ENCODE measurements at regions not wholly inside any gene's neighbourhood (a gene's known extent, or its start where the extent isn't known, plus 50 kb on each side); places are given as distances from the start of the nearest gene placed in this dataset.

GRCh38 chr3:105065895-105066839 lies 300.5 kb upstream of the ALCAM start:
- no peaks in the 10 kb centered on the region for H3K36me3 Mint-ChIP-seq (ENCODE audit: low read depth)
- H3K4me1 Mint-ChIP-seq = no peaks in the 10 kb centered on the region
- H3K9me3 Mint-ChIP-seq = no peaks in the 10 kb centered on the region
- ATAC-seq (ENCODE audit: low read depth) = no peak
- H3K27ac Mint-ChIP-seq = no peak overlapping the region
- POLR2A ChIA-PET = no interaction called here
- intact Hi-C loops (cut with micrococcal nuclease) = no loop called here
- H3K4me3 Mint-ChIP-seq = no peak overlapping the region
- no peaks in the 10 kb centered on the region for H3K27me3 Mint-ChIP-seq
- no peak for DNase-seq
- CTCF ChIA-PET = no interaction called here
- TF ChIP-seq CTCF (IDR thresholded peaks at IDR 0.05) = no peak

DNA sequence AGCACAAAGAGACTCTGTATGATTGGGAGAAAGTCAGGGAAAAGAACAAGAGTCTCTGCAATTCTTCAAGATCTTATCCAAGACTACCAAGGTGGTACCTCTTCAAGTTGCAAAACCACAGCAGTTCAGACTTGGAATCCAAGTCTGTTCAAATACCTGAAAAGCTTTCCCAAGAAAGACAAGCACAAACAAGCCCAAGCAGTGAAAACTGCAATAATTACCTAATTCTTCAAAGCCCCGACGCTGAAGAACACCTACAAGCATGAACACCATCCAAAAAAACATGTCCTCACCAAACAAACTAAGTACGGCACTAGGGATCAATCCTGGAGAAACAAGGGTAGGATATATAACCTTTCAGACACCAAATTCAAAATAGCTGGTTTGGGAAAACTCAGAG lies 299.3 kb upstream of the ALCAM start:
- TF ChIP-seq CTCF (IDR thresholded peaks at IDR 0.05) = no peak
- no peak for ATAC-seq (ENCODE audit: low read depth)
- Mint-ChIP-seq H3K27me3 (no peaks in the 10 kb centered on the region), H3K9me3 (no peaks in the 10 kb centered on the region), H3K27ac (no peak overlapping the region), H3K4me3 (no peak overlapping the region), H3K36me3 (ENCODE audit: low read depth) (no peaks in the 10 kb centered on the region), H3K4me1 (no peaks in the 10 kb centered on the region)
- POLR2A ChIA-PET = interaction anchor here (0.6 kb wide), 1 partner anchor 161 kb away, joined by 3 read pairs; no protein-coding TSS in a partner anchor
- DNase-seq = no peak
- CTCF ChIA-PET = no interaction called here
- intact Hi-C loops (cut with micrococcal nuclease) = no loop called here

- no peak for DNase-seq
- Mint-ChIP-seq H3K4me1 (no peaks in the 10 kb centered on the region), H3K4me3 (no peak overlapping the region), H3K27ac (no peak overlapping the region), H3K36me3 (ENCODE audit: low read depth) (no peaks in the 10 kb centered on the region), H3K27me3 (no peaks in the 10 kb centered on the region), H3K9me3 (no peaks in the 10 kb centered on the region)
- TF ChIP-seq CTCF (IDR thresholded peaks at IDR 0.05) = no peak
- intact Hi-C loops (cut with micrococcal nuclease) = no loop called here
- ATAC-seq (ENCODE audit: low read depth) = no peak
- CTCF ChIA-PET = no interaction called here
- POLR2A ChIA-PET = no interaction called here
These were observed 289.5 kb upstream of the ALCAM start for GRCh38 chr3:105077060-105077822.

DNA sequence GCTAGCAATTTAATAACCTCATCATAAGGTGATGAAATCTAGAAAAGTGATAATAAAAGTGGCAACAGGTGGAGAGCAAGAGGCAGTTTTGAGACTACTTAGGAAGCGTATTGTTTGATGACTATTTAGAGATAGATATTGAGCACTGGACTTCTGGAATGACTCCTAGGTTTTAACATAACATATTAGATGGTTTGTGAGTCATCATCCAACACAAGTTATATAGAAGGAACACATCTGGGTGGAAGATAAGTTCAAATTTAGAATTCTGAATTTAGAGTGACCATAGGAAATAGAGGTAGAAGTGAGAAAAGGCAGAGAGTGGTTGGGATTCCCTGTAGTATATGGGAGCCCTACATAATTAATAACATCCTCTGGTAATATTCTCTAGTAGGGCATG lies 282.8 kb upstream of the ALCAM start:
- H3K36me3 Mint-ChIP-seq (ENCODE audit: low read depth) = no peaks in the 10 kb centered on the region
- no peak for DNase-seq
- no peaks in the 10 kb centered on the region for H3K9me3 Mint-ChIP-seq
- H3K4me1 Mint-ChIP-seq = no peaks in the 10 kb centered on the region
- H3K4me3 Mint-ChIP-seq = no peak overlapping the region
- peaks cover 1% of the 10 kb centered on the region for H3K27me3 Mint-ChIP-seq
- ChIA-PET CTCF (no interaction called here), POLR2A (interaction anchor here (0.7 kb wide), 1 partner anchor 418 kb away, joined by 3 read pairs; no protein-coding TSS in a partner anchor)
- intact Hi-C loops (cut with micrococcal nuclease) = no loop called here
- no peak overlapping the region for H3K27ac Mint-ChIP-seq
- no peak for ATAC-seq (ENCODE audit: low read depth)
- TF ChIP-seq CTCF (IDR thresholded peaks at IDR 0.05) = no peak

GRCh38 chr3:105085506-105085905 lies 281.2 kb upstream of the ALCAM start:
- ATAC-seq (ENCODE audit: low read depth) = no peak
- POLR2A ChIA-PET = no interaction called here

More at GRCh38 chr3:105085506-105085905, 281.2 kb upstream of the ALCAM start:
- Mint-ChIP-seq H3K27me3 (peaks cover 2% of the 10 kb centered on the region), H3K27ac (no peak overlapping the region), H3K4me1 (no peaks in the 10 kb centered on the region), H3K9me3 (no peaks in the 10 kb centered on the region), H3K4me3 (no peak overlapping the region), H3K36me3 (ENCODE audit: low read depth) (no peaks in the 10 kb centered on the region)
- CTCF ChIA-PET = no interaction called here
- DNase-seq = no peak
- no peak for TF ChIP-seq CTCF (IDR thresholded peaks at IDR 0.05)
- intact Hi-C loops (cut with micrococcal nuclease) = no loop called here
